Germinal center (tissue), 1 donor: ENCODE measurements at regions not wholly inside any gene's neighbourhood (a gene's known extent, or its start where the extent isn't known, plus 50 kb on each side); places are given as distances from the start of the nearest gene placed in this dataset.

ENCODE experiments used
- DNase-seq: peaks from one replicate; pipeline ENCODE4 v3.0.0; 2012; ENCODE audit warnings: mixed read lengths, low spot score

- no peak for DNase-seq
Measured at GRCh38 chr13:26941345-26942174, 181.0 kb upstream of the GPR12 start.

- DNase-seq: no peak
Measured at GRCh38 chr13:26934096-26934495, 173.5 kb upstream of the GPR12 start.

- DNase-seq: no peak
Measured at GRCh38 chr13:26932465-26932864, 171.9 kb upstream of the GPR12 start.

GRCh38 chr13:26929971-26930730 lies 169.6 kb upstream of the GPR12 start:
- DNase-seq: peak; percentile 80

GRCh38 chr13:26927511-26927910 lies 166.9 kb upstream of the GPR12 start:
- no peak for DNase-seq

GRCh38 chr13:26926371-26926770 lies 165.8 kb upstream of the GPR12 start:
- no peak for DNase-seq

- DNase-seq: no peak
Measured at GRCh38 chr13:26923824-26924605, 163.4 kb upstream of the GPR12 start.

- peak; percentile 22 for DNase-seq
Measured at GRCh38 chr13:26921918-26922317, 161.3 kb upstream of the GPR12 start.

GRCh38 chr13:26920614-26921355 lies 160.2 kb upstream of the GPR12 start:
- DNase-seq: no peak

- DNase-seq: no peak
Measured at GRCh38 chr13:26919732-26920131, 159.1 kb upstream of the GPR12 start.

- no peak for DNase-seq
Measured at GRCh38 chr13:26919311-26919710, 158.7 kb upstream of the GPR12 start.

GRCh38 chr13:26914624-26915023 lies 154.0 kb upstream of the GPR12 start:
- DNase-seq: no peak

- no peak for DNase-seq
Measured at GRCh38 chr13:26914148-26914547, 153.6 kb upstream of the GPR12 start.

- no peak for DNase-seq
Measured at GRCh38 chr13:26910754-26911465, 150.3 kb upstream of the GPR12 start.

- no peak for DNase-seq
Measured at GRCh38 chr13:26909477-26909876, 148.9 kb upstream of the GPR12 start.

- no peak for DNase-seq
Measured at GRCh38 chr13:26908126-26908525, 147.5 kb upstream of the GPR12 start.

GRCh38 chr13:26899202-26899601 lies 138.6 kb upstream of the GPR12 start:
- DNase-seq: no peak

GRCh38 chr13:26897706-26898550 lies 137.3 kb upstream of the GPR12 start:
- DNase-seq: no peak

- DNase-seq: no peak
Measured at GRCh38 chr13:26896986-26897668, 136.5 kb upstream of the GPR12 start.
